ENCODE measurements at regions not wholly inside any gene's neighbourhood (a gene's known extent, or its start where the extent isn't known, plus 50 kb on each side); places are given as distances from the start of the nearest gene placed in this dataset.

DNA sequence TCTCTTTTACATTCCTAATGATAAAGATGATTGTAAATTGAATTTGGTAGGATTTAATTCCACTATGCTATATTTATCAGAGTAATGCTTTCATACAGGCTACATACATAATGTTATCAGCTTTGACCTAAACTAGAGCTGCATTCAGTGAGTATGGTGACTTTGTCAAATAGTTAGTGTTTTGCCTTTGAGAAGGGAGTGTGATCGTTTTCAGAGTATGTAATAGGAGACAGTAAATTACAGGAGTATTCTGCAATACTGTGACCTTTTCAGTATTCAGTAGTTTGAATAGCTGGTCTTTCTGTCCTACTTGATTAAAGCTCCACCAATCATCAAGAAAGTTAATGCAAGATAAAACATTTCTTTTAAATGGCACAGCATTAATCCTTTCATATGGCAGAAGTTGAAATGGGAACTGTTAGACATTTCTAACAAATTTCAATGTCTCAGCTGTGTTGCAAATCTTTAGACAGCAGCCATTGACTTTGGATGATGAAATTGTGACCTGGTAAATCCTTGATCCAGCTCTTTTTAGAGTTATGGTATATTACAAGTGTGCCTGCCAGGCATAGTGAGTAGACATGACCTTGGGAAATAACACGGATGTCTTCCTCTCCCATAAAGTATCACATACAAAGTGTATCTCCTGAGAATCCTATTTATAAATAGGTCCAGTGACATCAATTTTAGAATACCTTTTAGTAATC lies 455.3 kb downstream of the KCTD8 start (continued):
- TF ChIP-seq HNRNPL (IDR thresholded peaks at IDR 0.05; ENCODE audit: low read depth, low read length), result no peak
- TF ChIP-seq TCF7L2 (IDR thresholded peaks at IDR 0.05; ENCODE audit: low read depth, low read length), result no peak
- no peak for TF ChIP-seq NR1H2 (CRISPR knock-in tag; IDR thresholded peaks at IDR 0.05)
- TF ChIP-seq CBX1 (IDR thresholded peaks at IDR 0.05; ENCODE audit: low read depth), result no peak
- TF ChIP-seq SMARCC2 (IDR thresholded peaks at IDR 0.05; ENCODE audit: low read depth), result no peak

GRCh38 chr4:43999669-44000068 lies 448.9 kb downstream of the KCTD8 start:
- TF ChIP-seq POLR2B (IDR thresholded peaks at IDR 0.05; ENCODE audit: low read depth, partially characterized antibody), result no peak
- TF ChIP-seq ETS1 (conservative IDR thresholded peaks at IDR 0.05; ENCODE audit: control insufficient read depth, low read depth, low read length), result no peak
- Histone ChIP-seq H3K27me3 (ENCODE audit: control insufficient read depth in 2 of 2, insufficient read depth in 2 of 2, low read length in 2 of 2) (no peaks in the 10 kb centered on the region), H2AFZ (ENCODE audit: low read depth, low read length) (no peak overlapping the region), H3K9ac (ENCODE audit: insufficient read depth in 1 of 2, low read depth in 2 of 2, low read length in 2 of 2) (no peak overlapping the region), H3K36me3 (ENCODE audit: control insufficient read depth, insufficient read depth, low read length) (no peaks in the 10 kb centered on the region), H3K9me3 (replicated peaks; ENCODE audit: control insufficient read depth, insufficient read depth, low read depth, low read length) (no peaks in the 10 kb centered on the region), H3K4me1 (replicated peaks in 1 of 2; ENCODE audit: control insufficient read depth in 2 of 2, insufficient read depth in 2 of 2, low read length in 2 of 2) (no peaks in the 10 kb centered on the region), H4K20me1 (replicated peaks; ENCODE audit: control insufficient read depth, insufficient read depth, low read length) (no peaks in the 10 kb centered on the region), H3K4me3 (no peak overlapping the region), H3K27ac (ENCODE audit: extremely low read depth, low read depth, low read length) (no peak overlapping the region), H3K4me2 (ENCODE audit: insufficient read depth, low read length) (no peak overlapping the region), H3K9me1 (ENCODE audit: control insufficient read depth, insufficient read depth, low read length) (no peaks in the 10 kb centered on the region), H3K79me2 (ENCODE audit: control insufficient read depth, insufficient read depth, low read length) (no peaks in the 10 kb centered on the region)
- 0% methylated on average over 1 of the region's 1 CpG for WGBS (ENCODE audit: insufficient coverage, low coverage, missing lambda C conversion rate)
- POLR2A ChIA-PET, result no interaction called here
- CTCF ChIA-PET (ENCODE audit: low intra/inter-chr PET ratio), result no interaction called here
- FAIRE-seq (no peak), DNase-seq (ENCODE audit: extremely low read depth in 1 of 4, low spot score in 3 of 4) (no peak), ATAC-seq (no peak)
- BruUV-seq (replicated peaks), result no TSS peak
- intact Hi-C loops (cut with micrococcal nuclease), result no loop called here
- in situ Hi-C loops (cut with MboI), result no loop called here
